GM19328 (cell line): ENCODE measurements at regions not wholly inside any gene's neighbourhood (a gene's known extent, or its start where the extent isn't known, plus 50 kb on each side); places are given as distances from the start of the nearest gene placed in this dataset.
"Not testable (repeated sequence)": the region's sequence is repeated elsewhere in the genome, so short reads cannot be mapped to it uniquely, and the experiment has no call there.

Experiments used
- ATAC-seq: cut with Tn5 transposase; IDR thresholded peaks from one replicate; pipeline ENCODE4 v1.9.1; 2021; ENCODE audit warnings: mild to moderate bottlenecking, moderate library complexity; ENCODE audit not compliant: unreplicated experiment

DNA sequence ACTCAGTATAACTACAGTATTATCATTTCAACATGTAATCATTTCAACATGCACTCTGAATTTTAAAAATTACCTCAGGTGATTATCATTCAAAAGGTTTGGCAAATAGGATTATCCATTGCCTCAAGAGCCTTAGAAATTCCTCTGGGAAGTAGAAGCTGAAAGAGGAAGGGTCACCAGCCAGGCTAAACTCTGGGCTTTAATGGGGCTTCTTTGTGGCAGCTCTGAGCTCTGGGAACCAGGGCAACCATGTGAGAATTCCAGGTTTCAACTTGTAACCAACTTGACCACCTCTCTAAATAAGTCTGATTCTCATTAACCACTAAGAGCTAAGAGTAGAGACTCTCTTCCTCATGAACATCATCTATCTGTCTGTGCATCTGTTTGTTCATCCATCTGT, 117.2 kb upstream of the MED14 start:
- ATAC-seq = no peak

DNA sequence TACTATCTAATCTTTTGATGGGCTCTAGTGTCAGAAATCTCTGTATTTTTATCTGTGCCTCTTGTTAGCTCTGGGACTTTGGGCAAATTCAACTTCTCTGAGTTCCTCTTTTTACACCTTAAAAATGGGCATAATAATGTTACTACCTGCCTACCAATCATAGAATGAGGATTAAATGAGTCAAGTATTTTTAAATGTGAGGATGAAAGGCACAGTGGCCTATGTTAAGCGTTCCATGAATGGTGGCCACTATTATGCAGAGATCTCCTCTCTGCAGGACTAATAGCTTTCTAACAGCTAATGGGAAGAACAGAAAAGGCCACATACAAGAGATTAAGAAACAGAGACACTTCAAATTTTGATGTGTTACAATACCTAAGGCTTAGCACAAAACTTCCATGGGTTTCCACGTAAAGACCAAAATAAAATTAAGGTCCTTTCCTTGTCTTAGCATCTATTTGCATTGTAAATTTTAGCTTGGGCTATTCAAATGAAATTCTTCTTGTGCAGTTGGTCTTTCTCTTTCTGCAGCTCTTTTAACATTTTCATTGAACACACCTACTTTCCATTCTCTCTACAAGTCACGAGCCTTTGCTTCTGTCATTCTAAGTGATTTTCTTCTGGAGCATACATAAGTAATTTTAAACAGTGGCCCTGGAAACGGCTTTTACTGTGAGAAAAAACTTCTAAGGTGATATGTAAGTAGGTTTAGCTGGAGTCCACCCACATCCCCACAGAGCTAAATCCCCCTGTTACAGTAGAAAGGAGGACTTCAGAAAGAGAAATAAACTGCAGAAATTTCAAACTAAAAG, 117.9 kb upstream of the MED14 start:
- ATAC-seq = no peak

DNA sequence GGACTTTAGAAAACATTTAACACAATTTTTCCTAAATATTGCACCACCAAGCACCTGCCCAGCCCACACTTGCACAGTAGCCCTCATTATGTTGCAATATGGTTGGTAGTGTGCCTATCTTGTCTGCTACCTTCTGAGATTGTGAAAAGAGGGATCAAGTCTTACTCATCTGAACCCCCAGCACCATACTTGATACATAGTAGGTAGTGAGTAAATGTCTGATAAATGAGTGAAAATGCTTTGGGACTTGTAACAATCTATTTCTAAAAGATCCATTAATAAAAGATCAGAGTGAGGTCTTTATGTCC, 118.4 kb upstream of the MED14 start:
- ATAC-seq = no peak

DNA sequence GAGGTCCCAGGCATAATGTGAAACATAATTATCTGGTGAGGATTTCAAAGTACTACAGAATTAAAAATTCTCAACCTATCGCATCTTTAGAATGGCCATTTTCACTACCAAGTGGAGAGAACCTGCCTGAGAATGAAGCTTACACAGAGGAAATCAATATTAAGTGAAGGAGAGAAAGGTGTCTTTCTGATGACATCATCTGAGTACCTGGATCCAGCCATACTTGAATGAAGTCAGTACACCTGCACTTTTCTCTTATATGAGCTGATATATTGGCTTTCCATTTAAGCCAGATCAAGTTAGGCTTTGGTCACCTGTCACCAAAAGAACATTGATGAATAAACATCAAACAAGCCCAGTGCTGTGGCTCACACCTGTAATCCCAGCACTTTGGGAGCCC, 118.9 kb upstream of the MED14 start:
- ATAC-seq = no peak

DNA sequence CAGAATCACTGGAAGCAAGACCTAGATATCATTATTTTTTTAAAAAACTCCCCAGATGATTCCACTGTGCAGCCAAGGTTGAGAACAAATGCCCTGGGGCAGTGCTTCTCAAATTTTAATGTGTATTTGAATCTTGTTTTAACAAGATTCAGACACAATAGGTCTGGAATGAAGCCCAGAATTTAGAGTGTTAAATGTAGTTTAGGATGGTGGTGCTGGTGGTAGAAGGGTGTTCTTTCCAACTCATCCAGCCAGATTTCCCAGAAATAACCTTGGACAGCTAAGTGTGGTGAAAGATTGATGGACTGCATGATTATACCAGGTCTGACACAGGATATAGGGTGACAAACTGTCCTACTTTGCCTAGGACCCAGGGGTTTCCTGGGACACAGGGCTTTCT, 120.1 kb upstream of the MED14 start:
- no peak for ATAC-seq

DNA sequence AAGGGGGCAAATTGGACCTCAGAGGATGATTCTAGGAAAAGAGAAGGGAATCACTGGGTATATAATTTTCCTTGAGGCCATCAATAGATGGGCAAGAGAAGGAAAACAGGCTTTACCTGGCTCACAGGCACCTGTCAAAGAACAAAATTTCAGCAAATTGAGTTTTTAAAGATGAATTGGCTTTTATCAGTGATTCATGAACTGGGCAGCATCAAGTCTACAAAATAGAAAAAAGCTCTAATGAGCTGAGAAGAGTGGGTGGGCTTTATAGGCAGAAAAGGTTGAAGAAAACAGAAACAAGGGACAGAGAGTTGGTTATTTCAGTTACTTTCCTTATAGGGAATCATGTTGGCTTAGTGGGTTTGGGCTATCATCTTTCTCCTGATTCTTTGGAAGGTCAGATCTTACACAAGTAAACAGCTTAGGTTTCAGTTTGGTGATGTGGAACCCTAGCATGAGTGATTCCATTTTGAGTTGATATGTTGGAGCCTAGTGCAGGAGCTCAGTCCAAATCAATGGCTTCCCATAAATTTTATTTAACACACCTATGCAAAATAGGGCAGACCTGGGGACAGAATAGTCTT, 120.7 kb upstream of the MED14 start:
- ATAC-seq = no peak

DNA sequence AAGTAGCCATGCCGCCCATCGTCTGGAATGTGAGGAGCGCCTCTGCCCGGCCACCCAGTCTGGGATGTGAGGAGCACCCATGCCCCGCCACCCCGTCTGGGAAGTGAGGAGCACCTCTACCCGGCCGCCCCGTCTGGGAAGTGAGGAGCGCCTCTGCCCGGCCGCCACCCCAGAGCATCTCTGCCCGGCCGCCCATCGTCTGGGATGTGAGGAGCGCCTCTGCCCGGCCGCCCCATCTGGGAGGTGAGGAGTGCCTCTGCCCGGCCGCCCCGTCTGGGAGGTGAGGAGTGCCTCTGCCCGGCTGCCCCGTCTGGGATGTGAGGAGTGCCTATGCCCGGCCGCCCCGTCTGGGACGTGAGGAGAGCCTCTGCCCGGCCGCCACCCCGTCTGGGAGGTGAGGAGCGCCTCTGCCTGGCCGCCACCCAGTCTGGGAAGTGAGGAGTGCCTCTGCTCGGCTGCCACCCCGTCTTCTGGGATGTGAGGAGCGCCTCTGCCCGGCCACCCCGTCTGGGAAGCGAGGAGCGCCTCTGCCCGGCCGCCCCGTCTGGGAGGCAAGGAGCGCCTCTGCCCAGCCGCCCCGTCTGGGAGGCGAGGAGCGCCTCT, 126.7 kb upstream of the MED14 start:
- ATAC-seq = not testable (repeated sequence)

DNA sequence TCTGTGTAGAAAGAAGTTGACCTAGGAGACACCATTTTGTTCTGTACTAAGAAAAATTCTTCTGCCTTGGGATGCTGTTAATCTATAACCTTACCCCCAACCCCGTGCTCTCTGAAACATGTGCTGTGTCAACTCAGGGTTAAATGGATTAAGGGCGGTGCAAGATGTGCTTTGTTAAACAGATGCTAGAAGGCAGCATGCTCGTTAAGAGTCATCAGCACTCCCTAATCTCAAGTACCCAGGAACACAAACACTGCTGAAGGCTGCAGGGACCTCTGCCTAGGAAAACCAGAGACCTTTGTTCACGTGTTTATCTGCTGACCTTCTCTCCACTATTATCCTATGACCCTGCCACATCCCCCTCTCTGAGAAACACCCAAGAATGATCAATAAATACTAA, 127.9 kb upstream of the MED14 start:
- not testable (repeated sequence) for ATAC-seq

DNA sequence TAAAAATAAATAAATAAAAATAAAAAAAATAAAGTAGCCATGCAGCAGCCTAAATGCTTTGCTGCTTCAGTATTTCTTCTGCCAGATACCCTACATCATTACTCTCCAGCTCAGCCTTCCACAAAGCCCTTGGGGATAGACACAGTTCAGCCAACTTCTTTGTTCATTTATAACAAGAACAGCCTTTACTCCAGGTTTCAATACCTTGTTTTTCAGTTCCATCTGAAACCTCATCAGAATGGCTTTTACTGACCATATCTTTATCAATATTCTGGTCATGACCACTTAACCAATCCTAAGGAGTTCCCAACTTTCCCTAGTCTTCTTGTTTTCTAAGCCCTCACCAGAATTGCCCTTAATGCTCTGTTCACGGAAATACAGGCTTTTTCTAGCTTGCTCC, 128.3 kb upstream of the MED14 start:
- no peak for ATAC-seq

DNA sequence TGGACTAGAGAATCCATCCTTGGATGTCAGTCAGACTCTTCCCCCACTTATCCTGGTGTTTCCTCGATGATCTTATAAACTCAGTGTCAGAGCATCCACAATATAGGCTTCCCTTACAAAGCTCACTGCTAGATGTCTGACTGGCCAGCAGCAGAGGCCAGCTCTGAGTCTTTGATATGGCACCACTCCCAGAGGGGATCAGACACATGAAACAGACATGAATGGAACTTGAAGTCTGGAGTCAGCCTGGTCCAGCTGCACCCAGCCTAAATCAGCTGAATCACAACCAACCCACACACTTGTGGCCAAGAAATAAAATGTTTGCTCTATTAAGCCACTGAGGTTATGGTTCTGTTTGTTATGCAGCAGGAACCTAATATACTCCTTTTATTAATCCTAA, 129.6 kb upstream of the MED14 start:
- no peak for ATAC-seq

DNA sequence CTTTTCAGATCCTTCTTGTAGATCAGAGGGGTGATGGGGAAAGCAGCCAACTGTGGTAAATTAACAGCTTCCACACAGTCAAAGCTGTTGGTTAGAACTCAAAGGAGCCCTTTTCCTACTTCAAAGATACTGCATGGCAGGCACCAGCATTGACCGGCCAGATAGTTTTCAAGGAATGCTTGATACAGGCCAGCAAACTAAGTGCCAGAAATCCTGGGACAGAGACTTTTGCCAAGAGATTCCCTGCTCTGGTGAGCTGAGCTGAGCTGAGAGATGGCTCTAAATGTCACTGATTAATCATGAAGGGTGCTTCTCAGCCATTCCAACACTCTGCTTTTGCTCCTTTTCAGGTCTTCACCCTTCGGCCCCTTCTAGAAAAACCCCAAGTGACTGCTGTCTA, 131.6 kb upstream of the MED14 start:
- no peak for ATAC-seq

DNA sequence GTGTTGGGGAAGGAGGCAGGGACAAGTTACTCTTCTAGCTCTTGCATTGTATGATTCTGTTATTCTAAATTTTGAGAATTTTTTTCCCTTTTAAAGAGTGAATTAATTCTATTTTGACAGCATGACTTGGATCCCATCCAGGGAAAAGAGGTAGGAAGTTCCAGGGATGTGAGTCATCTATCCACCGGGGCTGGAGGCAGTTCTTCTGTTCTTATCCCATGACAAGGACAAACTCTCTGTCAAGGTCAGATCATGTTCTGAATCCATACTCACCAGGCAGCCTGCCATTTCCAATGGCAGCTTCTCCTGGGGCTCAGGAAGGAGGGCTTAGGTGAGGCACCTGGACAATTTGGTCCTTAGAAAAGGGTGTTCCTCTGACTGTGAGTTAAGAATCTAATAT, 132.0 kb upstream of the MED14 start:
- no peak for ATAC-seq

DNA sequence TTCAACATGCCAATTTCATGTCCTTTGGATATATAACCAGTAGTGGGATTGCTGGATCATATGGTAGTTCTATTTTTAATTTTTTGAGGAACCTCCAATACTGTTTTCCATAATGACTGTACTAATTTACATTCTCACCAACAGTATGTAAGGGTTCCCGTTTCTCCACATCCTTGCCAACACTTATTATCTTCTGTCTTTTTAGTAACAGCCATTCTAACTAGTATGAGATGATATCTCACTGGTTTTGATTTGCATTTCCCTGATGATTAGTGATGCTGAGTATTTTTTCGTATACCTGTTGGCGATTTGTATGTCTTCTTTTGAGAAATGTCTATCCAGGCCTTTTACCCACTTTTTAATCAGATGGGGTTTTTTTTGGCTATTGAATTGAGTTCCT, 133.5 kb upstream of the MED14 start:
- no peak for ATAC-seq

DNA sequence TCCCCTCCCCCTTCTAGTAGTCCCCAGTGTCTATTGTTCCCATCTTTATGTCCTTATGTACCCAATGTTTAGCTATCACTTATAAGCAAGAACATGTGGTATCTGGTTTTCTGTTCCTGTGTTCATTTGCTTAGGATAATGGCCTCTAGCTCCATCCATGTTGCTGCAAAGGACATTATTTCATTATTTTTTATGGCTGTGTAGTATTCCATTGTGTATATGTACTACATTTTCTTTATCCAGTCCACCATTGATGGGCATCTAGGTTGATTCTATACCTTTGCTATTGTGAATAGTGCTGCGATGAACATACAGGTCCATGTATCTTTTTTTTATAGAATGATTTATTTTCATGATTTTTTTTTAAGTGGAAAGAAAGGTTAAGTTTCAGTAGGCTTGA, 135.6 kb upstream of the MED14 start:
- not testable (repeated sequence) for ATAC-seq

DNA sequence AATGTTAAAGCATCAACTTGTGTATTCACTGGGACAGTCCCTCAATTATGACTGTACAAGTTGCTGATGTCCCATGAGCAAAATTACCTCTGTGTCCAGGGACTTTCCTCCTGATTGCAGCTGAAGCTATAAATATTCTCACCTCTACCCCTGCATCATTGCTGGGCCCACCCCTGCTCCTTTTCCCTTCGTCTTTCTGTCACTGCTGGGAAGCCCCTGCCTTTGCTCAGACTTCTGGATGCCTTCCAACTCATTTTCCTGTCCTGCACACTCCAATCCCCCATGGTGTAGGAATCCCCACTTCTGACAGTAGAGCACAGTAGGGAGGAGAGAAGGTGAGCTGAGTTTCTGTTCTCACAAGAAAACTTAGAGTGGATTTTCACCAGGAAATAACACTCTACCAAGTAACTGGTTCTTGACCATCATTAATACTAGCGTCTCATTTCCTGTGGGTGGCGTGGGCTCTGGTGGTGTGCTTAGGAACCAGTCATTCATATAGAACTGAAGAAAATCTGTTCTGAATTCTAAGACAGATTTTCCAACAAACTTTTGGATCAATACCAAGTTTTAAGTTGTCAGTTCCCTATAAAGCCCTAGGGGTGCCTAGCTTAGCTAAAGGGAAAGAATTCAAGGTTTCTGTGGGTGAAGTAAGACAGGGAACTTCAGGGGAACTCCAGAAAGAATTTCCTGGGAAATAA, 136.2 kb upstream of the MED14 start:
- ATAC-seq = no peak

DNA sequence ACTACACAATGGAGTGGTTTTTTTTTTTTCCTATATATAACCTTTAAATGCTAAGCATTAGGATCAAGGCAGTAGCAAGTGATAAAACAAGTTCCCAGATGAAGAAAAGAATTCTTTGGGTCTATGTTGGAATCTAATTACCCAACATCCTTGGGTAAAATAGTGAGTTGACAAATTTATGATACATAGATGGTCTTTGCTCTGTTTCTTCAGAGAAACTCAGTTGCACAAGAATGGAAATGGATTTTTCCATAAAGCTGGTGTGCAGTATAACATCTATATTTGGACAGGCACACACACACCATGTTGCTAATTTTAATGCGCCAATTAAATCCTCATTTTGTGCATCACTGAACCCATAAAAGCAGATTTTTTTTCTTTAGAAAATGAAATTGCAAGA, 137.0 kb upstream of the MED14 start:
- ATAC-seq = no peak

DNA sequence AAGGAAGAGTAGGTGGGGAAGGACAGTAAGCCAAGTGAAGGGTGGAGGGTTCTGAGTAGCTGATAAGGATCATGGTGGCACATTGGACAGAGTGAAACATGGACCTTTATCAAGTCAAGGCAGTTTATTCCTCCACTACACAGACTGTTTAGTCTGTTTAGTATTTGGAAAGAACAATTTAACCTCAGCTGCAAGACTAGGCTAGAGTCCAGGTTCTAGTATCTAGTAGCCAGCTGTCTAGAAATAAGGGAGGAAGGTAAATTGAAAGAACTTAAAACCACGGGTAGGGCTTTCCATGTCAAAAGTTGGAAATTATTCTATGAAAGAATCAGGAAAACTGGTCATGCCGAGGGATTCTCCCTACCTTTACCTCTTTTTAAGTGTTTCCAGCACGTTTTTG, 140.1 kb upstream of the MED14 start:
- ATAC-seq = no peak

DNA sequence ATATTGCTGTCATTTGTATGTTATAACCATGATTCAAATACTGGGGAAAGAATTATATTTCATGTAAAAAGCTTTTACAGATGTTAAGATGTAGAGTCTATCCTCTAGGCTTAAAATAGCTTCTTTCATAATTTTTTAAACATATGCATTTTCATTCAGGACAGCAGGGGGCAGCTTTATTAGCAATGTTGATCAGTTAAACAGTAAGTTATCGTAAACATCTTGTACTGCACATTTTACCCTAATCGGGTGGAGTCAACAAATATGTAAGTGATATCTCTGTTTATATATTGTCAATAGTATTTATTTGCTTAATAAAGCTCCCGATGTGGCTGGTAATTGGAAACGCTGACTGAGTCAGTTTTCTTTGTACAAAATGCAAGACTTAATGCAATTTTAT, 142.5 kb upstream of the MED14 start:
- no peak for ATAC-seq

DNA sequence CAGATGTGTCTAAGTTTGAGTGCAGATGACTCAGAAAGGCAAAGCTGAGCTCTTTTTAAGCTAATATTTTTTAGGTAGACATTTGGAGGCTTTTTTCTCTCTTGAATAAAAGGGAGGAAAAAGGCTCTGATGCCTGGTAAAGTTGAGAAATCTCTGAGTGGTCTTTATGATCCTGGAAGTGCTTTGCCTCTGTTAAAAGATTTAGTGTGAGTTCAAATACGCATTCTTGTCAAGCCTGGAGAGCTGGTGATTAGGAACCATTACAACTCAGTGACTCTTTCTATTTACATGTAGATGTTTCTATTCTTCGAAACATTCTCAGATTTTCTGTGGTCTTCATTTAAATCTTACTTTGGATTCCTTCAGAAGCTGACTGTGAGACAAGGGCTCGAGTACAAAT, 143.4 kb upstream of the MED14 start:
- ATAC-seq = no peak

DNA sequence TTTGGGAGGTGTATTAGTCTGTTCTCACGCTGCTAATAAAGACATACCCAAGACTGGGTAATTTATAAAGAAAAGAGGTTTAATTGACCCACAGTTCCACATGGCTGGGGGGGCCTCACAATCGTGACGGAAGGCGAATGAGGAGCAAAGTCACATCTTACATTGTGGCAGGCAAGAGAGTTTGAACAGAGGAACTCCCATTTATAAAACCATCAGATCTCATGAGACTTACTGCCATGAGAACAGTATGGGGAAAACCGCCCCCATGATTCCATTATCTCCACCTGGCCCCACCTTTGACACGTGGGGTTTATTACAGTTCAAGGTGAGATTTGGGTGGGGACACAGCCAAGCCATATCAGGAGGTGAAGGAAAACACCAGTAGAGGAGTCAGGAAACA, 143.8 kb upstream of the MED14 start:
- not testable (repeated sequence) for ATAC-seq

DNA sequence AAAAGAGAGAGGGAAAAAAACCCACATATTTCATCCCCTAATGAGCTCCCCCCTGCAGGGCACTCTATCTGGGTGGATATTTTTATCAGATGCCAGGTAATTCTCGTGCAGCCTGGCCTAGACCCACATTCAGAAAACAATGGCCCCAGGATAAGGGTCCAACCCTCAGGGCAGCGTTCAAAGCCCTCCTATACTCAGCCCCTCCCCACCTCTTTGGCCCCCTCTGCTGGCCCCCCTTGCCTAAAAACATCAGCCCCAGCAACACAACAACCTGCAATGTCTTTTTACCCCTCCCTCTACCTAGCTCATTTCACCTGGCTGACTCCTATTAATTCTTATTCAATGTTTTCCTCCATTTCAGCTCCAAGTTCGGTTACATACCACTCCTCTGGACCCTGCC, 145.4 kb upstream of the MED14 start:
- no peak for ATAC-seq

DNA sequence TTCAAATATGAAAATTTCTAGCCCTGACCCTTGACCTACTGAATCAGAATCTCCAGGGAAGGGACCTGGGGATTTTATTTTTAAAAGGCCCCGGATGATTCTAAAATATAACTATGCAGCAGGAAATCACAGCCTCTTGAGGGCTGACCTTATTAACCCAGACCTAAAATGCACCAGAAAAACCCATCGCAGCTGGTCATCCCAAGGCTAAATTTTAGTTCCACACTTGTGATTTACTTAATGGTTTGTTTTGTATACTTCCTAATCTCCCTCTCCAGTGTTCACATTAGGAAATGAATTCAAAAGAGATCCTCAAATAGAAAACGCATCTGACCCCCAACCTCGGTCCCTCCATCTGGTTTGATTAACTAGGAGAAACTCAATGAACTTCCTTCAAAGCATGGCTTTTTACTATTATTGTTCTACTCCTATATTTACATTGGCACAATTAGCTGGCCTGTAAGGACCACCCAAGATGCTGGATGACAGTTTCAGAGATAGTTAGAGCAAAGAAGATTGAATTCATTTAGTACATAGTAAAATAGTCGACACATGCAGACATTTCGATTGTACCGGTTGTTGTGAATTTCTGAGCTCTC, 147.8 kb upstream of the MED14 start:
- no peak for ATAC-seq
